Fibroblast of pulmonary artery (primary cell): ENCODE measurements at regions not wholly inside any gene's neighbourhood (a gene's known extent, or its start where the extent isn't known, plus 50 kb on each side); places are given as distances from the start of the nearest gene placed in this dataset.

Experiments used
- DNase-seq: peaks from one replicate; pipeline ENCODE4 v3.0.0-alpha.2; 2010; ENCODE audit warnings: low read depth
- H3K4me3 ChIP-seq: replicated peaks from 2 replicates; pipeline ENCODE4 v1.5.1; 2011; ENCODE audit warnings: low read depth, mild to moderate bottlenecking, control low read depth, low read length, moderate library complexity
- TF ChIP-seq, protein P1 (sequence below): IDR thresholded peaks from 2 replicates; pipeline ENCODE4 v1.5.1; 2011; ENCODE audit warnings: mild to moderate bottlenecking, control low read depth, low read length, inconsistent platforms; ENCODE audit errors: missing control alignments

DNA sequence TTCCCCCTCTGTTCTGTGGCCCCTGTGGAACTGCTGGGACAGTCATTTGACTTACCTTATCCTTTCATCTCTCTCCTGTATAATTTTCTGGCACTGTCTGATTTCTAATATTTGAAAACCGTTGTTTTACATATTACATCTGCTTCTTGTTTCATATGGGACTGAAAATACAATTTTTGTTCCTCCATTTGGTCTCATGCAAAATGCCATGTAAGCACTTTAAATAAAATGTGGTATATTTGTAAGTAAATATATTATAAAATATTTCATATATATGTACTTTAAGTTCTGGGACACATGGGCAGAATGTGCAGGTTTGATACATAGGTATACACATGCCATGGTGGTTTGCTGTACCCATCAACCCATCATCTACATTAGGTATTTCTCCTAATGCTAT, 93.9 kb upstream of the PLPPR5 start:
- TF ChIP-seq, protein P1, sequence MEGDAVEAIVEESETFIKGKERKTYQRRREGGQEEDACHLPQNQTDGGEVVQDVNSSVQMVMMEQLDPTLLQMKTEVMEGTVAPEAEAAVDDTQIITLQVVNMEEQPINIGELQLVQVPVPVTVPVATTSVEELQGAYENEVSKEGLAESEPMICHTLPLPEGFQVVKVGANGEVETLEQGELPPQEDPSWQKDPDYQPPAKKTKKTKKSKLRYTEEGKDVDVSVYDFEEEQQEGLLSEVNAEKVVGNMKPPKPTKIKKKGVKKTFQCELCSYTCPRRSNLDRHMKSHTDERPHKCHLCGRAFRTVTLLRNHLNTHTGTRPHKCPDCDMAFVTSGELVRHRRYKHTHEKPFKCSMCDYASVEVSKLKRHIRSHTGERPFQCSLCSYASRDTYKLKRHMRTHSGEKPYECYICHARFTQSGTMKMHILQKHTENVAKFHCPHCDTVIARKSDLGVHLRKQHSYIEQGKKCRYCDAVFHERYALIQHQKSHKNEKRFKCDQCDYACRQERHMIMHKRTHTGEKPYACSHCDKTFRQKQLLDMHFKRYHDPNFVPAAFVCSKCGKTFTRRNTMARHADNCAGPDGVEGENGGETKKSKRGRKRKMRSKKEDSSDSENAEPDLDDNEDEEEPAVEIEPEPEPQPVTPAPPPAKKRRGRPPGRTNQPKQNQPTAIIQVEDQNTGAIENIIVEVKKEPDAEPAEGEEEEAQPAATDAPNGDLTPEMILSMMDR, result no peak
- DNase-seq, result no peak
- H3K4me3 ChIP-seq, result no peak overlapping the region

DNA sequence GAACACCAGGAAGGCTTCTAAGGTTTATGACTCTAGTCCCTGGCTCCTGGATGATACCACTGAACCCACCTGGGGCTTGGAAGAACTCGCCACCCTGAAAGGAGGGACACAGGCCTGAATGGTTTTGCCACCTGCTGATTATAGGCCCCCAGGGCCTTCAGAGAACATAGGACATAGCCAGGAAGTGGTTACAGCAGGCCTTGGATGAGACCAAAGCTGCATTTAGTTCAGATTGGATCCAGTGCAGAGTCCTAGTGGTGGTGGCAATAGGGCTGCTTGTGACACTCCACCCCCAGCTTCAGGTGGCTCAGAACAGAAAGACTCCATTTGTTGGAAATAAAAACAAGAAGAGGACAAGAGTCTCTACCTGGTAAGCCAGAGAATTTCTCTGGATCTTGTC, 101.6 kb upstream of the PLPPR5 start:
- no peak overlapping the region for H3K4me3 ChIP-seq
- TF ChIP-seq, protein P1, result no peak
- DNase-seq, result no peak

DNA sequence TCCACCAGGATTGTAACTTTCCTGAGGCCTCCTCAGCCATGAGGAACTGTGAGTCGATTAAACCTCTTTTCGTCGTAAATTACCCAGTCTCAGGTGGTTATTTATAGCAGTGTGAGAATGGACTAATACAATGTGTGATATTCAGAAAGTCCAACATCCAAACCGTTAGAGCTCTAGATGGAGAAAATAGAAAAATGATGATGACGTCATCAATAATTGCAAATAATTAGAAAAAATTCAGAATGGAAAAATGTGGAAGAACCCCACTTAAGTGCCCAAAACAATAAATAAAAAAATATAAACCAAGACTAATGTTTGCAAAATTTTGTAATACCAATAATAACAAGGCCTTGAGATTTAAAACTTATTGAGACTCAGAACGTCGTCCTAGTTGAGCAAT, 103.0 kb upstream of the PLPPR5 start:
- no peak overlapping the region for H3K4me3 ChIP-seq
- TF ChIP-seq, protein P1, result no peak
- no peak for DNase-seq

DNA sequence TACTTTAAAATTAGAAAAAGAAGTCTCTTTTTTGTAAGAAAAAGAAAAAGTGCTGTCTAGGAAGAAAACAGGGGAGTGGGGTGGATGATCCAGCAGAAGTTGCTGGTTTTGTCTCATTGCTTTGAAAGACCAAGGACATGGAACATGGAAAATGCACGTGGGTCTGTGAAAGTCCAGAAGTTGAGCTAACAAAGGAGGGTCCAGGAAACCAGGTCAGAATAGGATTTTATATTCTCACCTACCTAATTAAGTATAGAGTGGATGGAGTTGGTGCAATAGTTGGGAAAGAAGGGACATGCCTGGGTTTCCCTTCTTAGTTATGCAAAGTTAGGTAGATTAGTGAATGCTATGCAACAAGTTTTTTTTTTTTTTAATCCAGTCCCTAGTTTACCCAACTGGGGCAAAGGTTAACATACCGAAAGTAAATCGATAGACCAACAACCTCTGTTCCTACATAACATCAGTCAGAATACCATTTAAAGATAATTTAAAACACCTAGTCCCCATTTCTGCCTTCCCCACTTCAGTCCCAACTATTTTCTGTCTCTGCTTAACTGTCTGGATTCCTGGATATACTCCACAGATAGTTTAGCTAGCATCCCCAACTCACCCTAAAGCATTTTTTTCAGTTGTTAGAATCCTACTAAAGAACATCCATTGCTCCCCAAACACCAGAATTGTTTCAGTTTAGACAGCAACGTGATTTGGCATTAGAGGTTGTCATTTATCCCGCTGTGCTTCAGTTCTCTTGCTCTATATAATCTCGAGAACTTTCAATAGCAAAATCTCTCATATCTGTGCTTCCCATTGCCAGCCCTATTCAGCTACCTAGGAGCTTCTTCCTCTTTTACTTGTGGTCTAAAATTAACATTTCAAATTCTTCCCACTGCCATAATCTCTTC, 105.7 kb upstream of the PLPPR5 start:
- H3K4me3 ChIP-seq, result no peak overlapping the region
- TF ChIP-seq, protein P1, result no peak
- DNase-seq, result no peak

DNA sequence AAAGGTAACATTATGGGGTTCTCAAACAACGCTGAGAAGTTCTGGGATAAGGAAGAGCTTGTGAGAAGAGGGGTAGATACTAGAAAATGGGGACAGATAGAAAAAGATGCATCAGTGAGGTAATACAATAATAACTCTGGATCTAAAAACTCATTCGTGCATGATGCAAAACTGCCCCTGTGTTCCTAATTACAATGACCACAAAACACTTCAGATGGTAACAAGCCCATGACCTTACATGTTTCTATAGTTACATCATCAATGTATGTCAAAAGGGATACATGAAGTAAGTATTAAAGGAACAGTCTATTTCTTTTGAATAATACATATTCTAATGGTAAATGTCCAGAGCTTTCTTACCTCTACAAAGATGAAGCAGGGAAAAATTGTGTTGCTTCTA, 110.6 kb upstream of the PLPPR5 start:
- TF ChIP-seq, protein P1, result no peak
- DNase-seq, result no peak

DNA sequence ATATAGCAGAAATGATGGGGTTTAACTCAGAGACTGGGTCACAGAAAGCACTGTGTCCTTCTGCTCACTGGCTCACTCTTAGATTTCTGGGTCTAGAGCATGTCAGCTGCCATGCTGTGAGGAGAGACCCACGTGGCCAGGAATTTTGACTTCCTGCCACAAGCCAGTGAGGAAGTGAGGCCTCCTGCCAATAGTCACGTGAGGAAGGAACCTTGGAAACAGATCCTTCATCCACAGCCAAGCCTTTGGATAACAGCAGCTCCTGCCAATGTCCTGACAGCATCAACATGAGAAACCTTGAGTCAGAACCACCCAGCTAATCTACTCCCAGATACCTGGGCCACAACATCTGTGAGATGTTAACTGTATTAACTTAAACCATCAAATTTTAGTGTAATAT, 114.5 kb upstream of the PLPPR5 start:
- DNase-seq, result peak; percentile 4
- H3K4me3 ChIP-seq, result no peak overlapping the region
- TF ChIP-seq, protein P1, result no peak

More for the DNA sequence above, 110.6 kb upstream of the PLPPR5 start:
- no peak overlapping the region for H3K4me3 ChIP-seq

DNA sequence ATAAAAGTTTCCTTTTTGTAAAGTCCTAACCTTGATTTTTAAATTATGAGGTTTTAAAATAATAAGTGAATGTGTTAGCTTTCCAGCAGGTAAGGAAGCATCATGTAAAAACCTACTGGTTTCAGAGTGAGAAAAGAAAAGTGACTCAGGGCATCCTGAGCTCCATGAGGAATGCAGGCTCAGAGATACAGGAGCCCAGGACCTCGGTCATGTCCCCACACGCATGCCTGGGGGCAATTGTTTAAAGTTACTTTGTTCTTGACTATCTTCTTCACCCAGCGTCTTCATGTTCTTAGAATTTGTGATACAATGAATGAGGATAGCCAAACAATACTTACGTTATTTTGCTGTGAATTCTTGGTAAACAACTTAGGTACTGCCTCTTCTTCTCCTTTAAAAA, 117.4 kb upstream of the PLPPR5 start:
- DNase-seq, result no peak
- TF ChIP-seq, protein P1, result no peak
- H3K4me3 ChIP-seq, result no peak overlapping the region
